Ecto neural progenitor cell (in vitro differentiated cells): ENCODE measurements at regions not wholly inside any gene's neighbourhood (a gene's known extent, or its start where the extent isn't known, plus 50 kb on each side); places are given as distances from the start of the nearest gene placed in this dataset.

Experiments used
- DNase-seq: peaks from one replicate; pipeline ENCODE4 v3.0.0-alpha.2; 2018; ENCODE audit warnings: low spot score

GRCh38 chr3:107428051-107428858, 51.0 kb downstream of the CCDC54 start:
- DNase-seq: no peak

GRCh38 chr3:107429320-107430181, 52.3 kb downstream of the CCDC54 start:
- DNase-seq: peak; percentile 87

- peak; percentile 53 for DNase-seq
These were observed 53.2 kb downstream of the CCDC54 start for GRCh38 chr3:107430214-107430995.

- DNase-seq: peak; percentile 74
These were observed 53.7 kb downstream of the CCDC54 start for GRCh38 chr3:107430996-107431245.

GRCh38 chr3:107431246-107432012, 54.2 kb downstream of the CCDC54 start:
- DNase-seq: peak; percentile 74

- DNase-seq: no peak
These were observed 54.8 kb downstream of the CCDC54 start for GRCh38 chr3:107432013-107432515.

- DNase-seq: no peak
These were observed 55.4 kb downstream of the CCDC54 start for GRCh38 chr3:107432646-107433045.

GRCh38 chr3:107436029-107436428, 58.8 kb downstream of the CCDC54 start:
- no peak for DNase-seq

GRCh38 chr3:107438671-107439070, 61.4 kb downstream of the CCDC54 start:
- no peak for DNase-seq

- DNase-seq: no peak
These were observed 64.4 kb downstream of the CCDC54 start for GRCh38 chr3:107441617-107442016.

- DNase-seq: no peak
These were observed 66.2 kb downstream of the CCDC54 start for GRCh38 chr3:107443461-107443860.

- no peak for DNase-seq
These were observed 69.5 kb downstream of the CCDC54 start for GRCh38 chr3:107446706-107447105.

GRCh38 chr3:107450254-107450893, 72.4 kb upstream of the BBX start:
- no peak for DNase-seq

GRCh38 chr3:107452436-107452835, 70.3 kb upstream of the BBX start:
- DNase-seq: no peak

GRCh38 chr3:107453504-107453903, 69.3 kb upstream of the BBX start:
- DNase-seq: no peak

GRCh38 chr3:107455621-107456020, 67.1 kb upstream of the BBX start:
- DNase-seq: no peak

GRCh38 chr3:107456501-107456900, 66.3 kb upstream of the BBX start:
- no peak for DNase-seq

- DNase-seq: no peak
These were observed 63.9 kb upstream of the BBX start for GRCh38 chr3:107458871-107459270.

GRCh38 chr3:107461721-107462120, 61.0 kb upstream of the BBX start:
- no peak for DNase-seq

GRCh38 chr3:107464037-107464436, 58.7 kb upstream of the BBX start:
- DNase-seq: no peak

GRCh38 chr3:107465064-107465631, 57.6 kb upstream of the BBX start:
- no peak for DNase-seq
